ENCODE measurements at regions not wholly inside any gene's neighbourhood (a gene's known extent, or its start where the extent isn't known, plus 50 kb on each side); places are given as distances from the start of the nearest gene placed in this dataset.

- TF ChIP-seq CTCF (IDR thresholded peaks at IDR 0.05): no peak
- no peak for TF ChIP-seq POLR2A (IDR thresholded peaks at IDR 0.05)
Observed at GRCh38 chr4:32321421-32321820, 1601.3 kb downstream of the PCDH7 start.
